GM18870 (cell line): ENCODE measurements at regions not wholly inside any gene's neighbourhood (a gene's known extent, or its start where the extent isn't known, plus 50 kb on each side); places are given as distances from the start of the nearest gene placed in this dataset.

Source experiments
- ATAC-seq: cut with Tn5 transposase; IDR thresholded peaks from one replicate; pipeline ENCODE4 v1.9.1; 2021; ENCODE audit warnings: moderate library complexity; ENCODE audit not compliant: unreplicated experiment

GRCh38 chr4:175946472-175947116, 119.0 kb upstream of the WDR17 start:
- no peak for ATAC-seq

GRCh38 chr4:175947117-175947722, 118.4 kb upstream of the WDR17 start:
- no peak for ATAC-seq

GRCh38 chr4:175951794-175952193, 113.8 kb upstream of the WDR17 start:
- ATAC-seq = no peak

- ATAC-seq = no peak
These were observed 112.5 kb upstream of the WDR17 start for GRCh38 chr4:175953116-175953515.

GRCh38 chr4:175953960-175954521, 111.6 kb upstream of the WDR17 start:
- ATAC-seq = peak; percentile 87

GRCh38 chr4:175954685-175955084, 111.0 kb upstream of the WDR17 start:
- no peak for ATAC-seq

- peak; percentile 96 for ATAC-seq
These were observed 104.0 kb upstream of the WDR17 start for GRCh38 chr4:175961604-175962003.

GRCh38 chr4:175970072-175970471, 95.6 kb upstream of the WDR17 start:
- no peak for ATAC-seq

GRCh38 chr4:175970724-175971123, 94.9 kb upstream of the WDR17 start:
- ATAC-seq = no peak

GRCh38 chr4:175971388-175972179, 94.1 kb upstream of the WDR17 start:
- no peak for ATAC-seq

GRCh38 chr4:175973027-175973923, 92.4 kb upstream of the WDR17 start:
- ATAC-seq = no peak

- no peak for ATAC-seq
These were observed 82.0 kb upstream of the WDR17 start for GRCh38 chr4:175983636-175984035.

- no peak for ATAC-seq
These were observed 79.0 kb upstream of the WDR17 start for GRCh38 chr4:175986668-175987067.

- ATAC-seq = no peak
These were observed 77.1 kb upstream of the WDR17 start for GRCh38 chr4:175988511-175988910.

- ATAC-seq = no peak
These were observed 69.4 kb upstream of the WDR17 start for GRCh38 chr4:175996206-175996605.

- no peak for ATAC-seq
These were observed 68.3 kb upstream of the WDR17 start for GRCh38 chr4:175997291-175997690.

GRCh38 chr4:175998782-175999181, 66.9 kb upstream of the WDR17 start:
- ATAC-seq = no peak

GRCh38 chr4:175999944-176000343, 65.7 kb upstream of the WDR17 start:
- no peak for ATAC-seq

GRCh38 chr4:176001151-176002006, 64.3 kb upstream of the WDR17 start:
- ATAC-seq = no peak
